GM18505 (cell line): ENCODE measurements at regions not wholly inside any gene's neighbourhood (a gene's known extent, or its start where the extent isn't known, plus 50 kb on each side); places are given as distances from the start of the nearest gene placed in this dataset.

Experiments used
- ATAC-seq: cut with Tn5 transposase; IDR thresholded peaks from one replicate; pipeline ENCODE4 v1.9.1; 2021; ENCODE audit not compliant: unreplicated experiment
- POLR2A ChIP-seq: IDR thresholded peaks from 4 replicates; pipeline ENCODE4 v1.6.1; 2011; ENCODE audit warnings: borderline replicate concordance; ENCODE audit not compliant: insufficient read depth, insufficient read length; ENCODE audit errors: extremely low read depth

GRCh38 chr5:125171641-125172040 lies 425.2 kb upstream of the ZNF608 start:
- no peak for TF ChIP-seq POLR2A
- ATAC-seq, result no peak

GRCh38 chr5:125175348-125176004 lies 429.0 kb upstream of the ZNF608 start:
- ATAC-seq, result no peak
- no peak for TF ChIP-seq POLR2A

GRCh38 chr5:125176005-125176390 lies 429.6 kb upstream of the ZNF608 start:
- no peak for ATAC-seq
- no peak for TF ChIP-seq POLR2A

GRCh38 chr5:125177340-125177739 lies 430.9 kb upstream of the ZNF608 start:
- no peak for ATAC-seq

GRCh38 chr5:125179612-125180011 lies 433.2 kb upstream of the ZNF608 start:
- ATAC-seq, result no peak
- no peak for TF ChIP-seq POLR2A

More at GRCh38 chr5:125177340-125177739, 430.9 kb upstream of the ZNF608 start:
- TF ChIP-seq POLR2A, result no peak

GRCh38 chr5:125180231-125180829 lies 433.9 kb upstream of the ZNF608 start:
- TF ChIP-seq POLR2A, result no peak

GRCh38 chr5:125181159-125181558 lies 434.7 kb upstream of the ZNF608 start:
- no peak for ATAC-seq
- TF ChIP-seq POLR2A, result no peak

More at GRCh38 chr5:125180231-125180829, 433.9 kb upstream of the ZNF608 start:
- ATAC-seq, result no peak

GRCh38 chr5:125181955-125182354 lies 435.5 kb upstream of the ZNF608 start:
- no peak for ATAC-seq

GRCh38 chr5:125185740-125186139 lies 439.3 kb upstream of the ZNF608 start:
- ATAC-seq, result no peak

More at GRCh38 chr5:125181955-125182354, 435.5 kb upstream of the ZNF608 start:
- no peak for TF ChIP-seq POLR2A

GRCh38 chr5:125186911-125187375 lies 440.5 kb upstream of the ZNF608 start:
- no peak for TF ChIP-seq POLR2A
- ATAC-seq, result no peak

More at GRCh38 chr5:125185740-125186139, 439.3 kb upstream of the ZNF608 start:
- TF ChIP-seq POLR2A, result no peak

- ATAC-seq, result no peak
These were observed 443.1 kb upstream of the ZNF608 start for GRCh38 chr5:125189531-125189941.

GRCh38 chr5:125190232-125191087 lies 444.0 kb upstream of the ZNF608 start:
- ATAC-seq, result no peak
- TF ChIP-seq POLR2A, result no peak

More at GRCh38 chr5:125189531-125189941, 443.1 kb upstream of the ZNF608 start:
- TF ChIP-seq POLR2A, result no peak

GRCh38 chr5:125194883-125195282 lies 448.4 kb upstream of the ZNF608 start:
- ATAC-seq, result no peak
- TF ChIP-seq POLR2A, result no peak
